ENCODE measurements at regions not wholly inside any gene's neighbourhood (a gene's known extent, or its start where the extent isn't known, plus 50 kb on each side); places are given as distances from the start of the nearest gene placed in this dataset.

DNA sequence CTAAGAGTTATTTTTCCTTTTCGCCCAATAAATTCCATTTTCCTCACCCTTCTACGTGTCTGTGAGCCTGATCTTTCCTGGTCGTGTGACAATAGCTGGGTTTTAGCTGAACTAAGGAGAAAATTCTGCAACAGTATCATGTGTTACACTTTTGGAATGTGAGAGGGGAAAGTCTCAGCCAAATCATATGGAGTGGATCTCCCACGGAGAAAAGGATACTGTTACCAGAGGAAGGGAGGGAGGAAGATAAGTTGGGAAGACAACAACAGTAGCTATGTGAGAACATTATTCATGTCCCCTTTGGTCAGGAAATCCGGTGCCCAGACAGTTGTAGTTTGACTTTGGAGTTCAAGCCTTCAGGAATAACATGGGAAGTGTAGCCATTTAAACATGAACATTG lies 584.0 kb upstream of the RAG2 start:
- TF ChIP-seq RAD21 (IDR thresholded peaks at IDR 0.05; ENCODE audit: low read depth) (no peak), CEBPB (IDR thresholded peaks at IDR 0.05; ENCODE audit: low read depth) (no peak), POLR2A (IDR thresholded peaks at IDR 0.05; ENCODE audit: borderline replicate concordance, extremely low read depth, insufficient read depth, insufficient read length) (no peak)
- TF ChIP-seq, protein P1, sequence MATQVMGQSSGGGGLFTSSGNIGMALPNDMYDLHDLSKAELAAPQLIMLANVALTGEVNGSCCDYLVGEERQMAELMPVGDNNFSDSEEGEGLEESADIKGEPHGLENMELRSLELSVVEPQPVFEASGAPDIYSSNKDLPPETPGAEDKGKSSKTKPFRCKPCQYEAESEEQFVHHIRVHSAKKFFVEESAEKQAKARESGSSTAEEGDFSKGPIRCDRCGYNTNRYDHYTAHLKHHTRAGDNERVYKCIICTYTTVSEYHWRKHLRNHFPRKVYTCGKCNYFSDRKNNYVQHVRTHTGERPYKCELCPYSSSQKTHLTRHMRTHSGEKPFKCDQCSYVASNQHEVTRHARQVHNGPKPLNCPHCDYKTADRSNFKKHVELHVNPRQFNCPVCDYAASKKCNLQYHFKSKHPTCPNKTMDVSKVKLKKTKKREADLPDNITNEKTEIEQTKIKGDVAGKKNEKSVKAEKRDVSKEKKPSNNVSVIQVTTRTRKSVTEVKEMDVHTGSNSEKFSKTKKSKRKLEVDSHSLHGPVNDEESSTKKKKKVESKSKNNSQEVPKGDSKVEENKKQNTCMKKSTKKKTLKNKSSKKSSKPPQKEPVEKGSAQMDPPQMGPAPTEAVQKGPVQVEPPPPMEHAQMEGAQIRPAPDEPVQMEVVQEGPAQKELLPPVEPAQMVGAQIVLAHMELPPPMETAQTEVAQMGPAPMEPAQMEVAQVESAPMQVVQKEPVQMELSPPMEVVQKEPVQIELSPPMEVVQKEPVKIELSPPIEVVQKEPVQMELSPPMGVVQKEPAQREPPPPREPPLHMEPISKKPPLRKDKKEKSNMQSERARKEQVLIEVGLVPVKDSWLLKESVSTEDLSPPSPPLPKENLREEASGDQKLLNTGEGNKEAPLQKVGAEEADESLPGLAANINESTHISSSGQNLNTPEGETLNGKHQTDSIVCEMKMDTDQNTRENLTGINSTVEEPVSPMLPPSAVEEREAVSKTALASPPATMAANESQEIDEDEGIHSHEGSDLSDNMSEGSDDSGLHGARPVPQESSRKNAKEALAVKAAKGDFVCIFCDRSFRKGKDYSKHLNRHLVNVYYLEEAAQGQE (IDR thresholded peaks at IDR 0.05; ENCODE audit: low read depth): no peak
- TF ChIP-seq, protein P2, sequence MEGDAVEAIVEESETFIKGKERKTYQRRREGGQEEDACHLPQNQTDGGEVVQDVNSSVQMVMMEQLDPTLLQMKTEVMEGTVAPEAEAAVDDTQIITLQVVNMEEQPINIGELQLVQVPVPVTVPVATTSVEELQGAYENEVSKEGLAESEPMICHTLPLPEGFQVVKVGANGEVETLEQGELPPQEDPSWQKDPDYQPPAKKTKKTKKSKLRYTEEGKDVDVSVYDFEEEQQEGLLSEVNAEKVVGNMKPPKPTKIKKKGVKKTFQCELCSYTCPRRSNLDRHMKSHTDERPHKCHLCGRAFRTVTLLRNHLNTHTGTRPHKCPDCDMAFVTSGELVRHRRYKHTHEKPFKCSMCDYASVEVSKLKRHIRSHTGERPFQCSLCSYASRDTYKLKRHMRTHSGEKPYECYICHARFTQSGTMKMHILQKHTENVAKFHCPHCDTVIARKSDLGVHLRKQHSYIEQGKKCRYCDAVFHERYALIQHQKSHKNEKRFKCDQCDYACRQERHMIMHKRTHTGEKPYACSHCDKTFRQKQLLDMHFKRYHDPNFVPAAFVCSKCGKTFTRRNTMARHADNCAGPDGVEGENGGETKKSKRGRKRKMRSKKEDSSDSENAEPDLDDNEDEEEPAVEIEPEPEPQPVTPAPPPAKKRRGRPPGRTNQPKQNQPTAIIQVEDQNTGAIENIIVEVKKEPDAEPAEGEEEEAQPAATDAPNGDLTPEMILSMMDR (IDR thresholded peaks at IDR 0.05 in 2 of 3, conservative IDR thresholded peaks at IDR 0.05 in 1 of 3; ENCODE audit: borderline replicate concordance in 1 of 3, insufficient read depth in 1 of 3, low read depth in 2 of 3, low read length in 2 of 3): no peak
